AG10803 (cell line): ENCODE measurements at regions not wholly inside any gene's neighbourhood (a gene's known extent, or its start where the extent isn't known, plus 50 kb on each side); places are given as distances from the start of the nearest gene placed in this dataset.
A peak's percentile ranks its signal among the peaks of the same experiment; 100 is the strongest.
"Not testable (repeated sequence)": the region's sequence is repeated elsewhere in the genome, so short reads cannot be mapped to it uniquely, and the experiment has no call there.

Source experiments
- DNase-seq: peaks from one replicate; pipeline ENCODE4 v3.0.0; 2010; ENCODE audit warnings: low read depth
- H3K4me3 ChIP-seq: 2 replicates; pipeline ENCODE4 v1.5.1; 2011; ENCODE audit warnings: mild to moderate bottlenecking, low read length, control low read depth
- CTCF ChIP-seq: conservative IDR thresholded peaks from 2 replicates; pipeline ENCODE4 v1.5.1; 2011; ENCODE audit warnings: mild to moderate bottlenecking, low read length, control low read depth, inconsistent platforms

GRCh38 chr6:168856914-168857313, 396.7 kb downstream of the THBS2 start:
- no peak for TF ChIP-seq CTCF
- DNase-seq: no peak
- H3K4me3 ChIP-seq: no peak overlapping the region

- peak overlapping the region; percentile 58 for H3K4me3 ChIP-seq
- TF ChIP-seq CTCF: no peak
Observed at GRCh38 chr6:168852376-168852884, 401.2 kb downstream of the THBS2 start.

GRCh38 chr6:168851460-168852375, 401.9 kb downstream of the THBS2 start:
- peak overlapping the region; percentile 58 for H3K4me3 ChIP-seq
- DNase-seq: peak; percentile 8
- no peak for TF ChIP-seq CTCF

More at GRCh38 chr6:168852376-168852884, 401.2 kb downstream of the THBS2 start:
- peak; percentile 10 for DNase-seq

GRCh38 chr6:168850027-168850736, 403.5 kb downstream of the THBS2 start:
- H3K4me3 ChIP-seq, DNase-seq: not testable (repeated sequence)

GRCh38 chr6:168849459-168849858, 404.2 kb downstream of the THBS2 start:
- no peak for DNase-seq
- no peak overlapping the region for H3K4me3 ChIP-seq
- TF ChIP-seq CTCF: no peak

GRCh38 chr6:168848797-168849196, 404.8 kb downstream of the THBS2 start:
- no peak overlapping the region for H3K4me3 ChIP-seq
- TF ChIP-seq CTCF: no peak
- no peak for DNase-seq

GRCh38 chr6:168844821-168845609, 404.0 kb downstream of the SMOC2 start:
- no peak overlapping the region for H3K4me3 ChIP-seq
- TF ChIP-seq CTCF: no peak
- no peak for DNase-seq

- DNase-seq, H3K4me3 ChIP-seq: not testable (repeated sequence)
Observed at GRCh38 chr6:168842632-168843212, 401.7 kb downstream of the SMOC2 start.
